Tibial artery (tissue), 4 donors: ENCODE measurements at regions not wholly inside any gene's neighbourhood (a gene's known extent, or its start where the extent isn't known, plus 50 kb on each side); places are given as distances from the start of the nearest gene placed in this dataset.
"Not testable (repeated sequence)": the region's sequence is repeated elsewhere in the genome, so short reads cannot be mapped to it uniquely, and the experiment has no call there.

Experiments used
- DNase-seq, 2 donors: peaks; one replicate each; pipeline ENCODE4 v3.0.0-alpha.2; 2019
- H3K27ac ChIP-seq, 2 donors: fragments of 200-600 bp; sonication (generic) in 1 of 2; 1 replicate in 1 of 2; 2 replicates in 1 of 2; pipeline ENCODE4 v1.5.1; 2018 to 2019; ENCODE audit warnings: mild to moderate bottlenecking in 1 of 2
- H3K27me3 ChIP-seq, 2 donors: fragments of 200-600 bp; sonication (generic) in 1 of 2; one replicate each; pipeline versions ENCODE4 v1.5.1 to v1.6.0; 2016 to 2019
- H3K36me3 ChIP-seq, 3 donors: fragments of 200-600 bp; sonication (generic) in 2 of 3; one replicate each; pipeline ENCODE4 v1.5.1; 2016 to 2019; ENCODE audit warnings: mild to moderate bottlenecking in 2 of 3
- H3K4me1 ChIP-seq, 4 donors: fragments of 200-600 bp; sonication (generic) in 2 of 4; 1 replicate in 3 of 4; 2 replicates in 1 of 4; pipeline ENCODE4 v1.5.1; 2016 to 2019
- H3K4me3 ChIP-seq, 2 donors: fragments of 200-600 bp; sonication (generic) in 1 of 2; 1 replicate in 1 of 2; 2 replicates in 1 of 2; pipeline ENCODE4 v1.5.1; 2018 to 2019; ENCODE audit warnings: mild to moderate bottlenecking in 2 of 2
- H3K9me3 ChIP-seq, 3 donors: fragments of 200-600 bp; sonication (generic) in 1 of 3; one replicate each; pipeline ENCODE4 v1.5.1; 2016 to 2019
- intact Hi-C: fragments of 100-400 bp; cut with DNase I; formaldehyde crosslinking; loops from one replicate; pipeline ENCODE4 v1.15.0; 2023; ENCODE audit warnings: low total_unique reads
- TF ChIP-seq, protein P1 (sequence below), 2 experiments: fragments of 200-600 bp in 1 of 2; fragments of 450-650 bp in 1 of 2; IDR thresholded peaks; one replicate each; pipeline ENCODE4 v1.5.1; 2017 to 2019; ENCODE audit warnings: antibody characterized with exemption in 2 of 2, mild to moderate bottlenecking in 1 of 2, moderate library complexity in 1 of 2

GRCh38 chr13:52324831-52325230 lies 81.1 kb downstream of the THSD1 start:
- not testable (repeated sequence) for H3K27me3 ChIP-seq

DNA sequence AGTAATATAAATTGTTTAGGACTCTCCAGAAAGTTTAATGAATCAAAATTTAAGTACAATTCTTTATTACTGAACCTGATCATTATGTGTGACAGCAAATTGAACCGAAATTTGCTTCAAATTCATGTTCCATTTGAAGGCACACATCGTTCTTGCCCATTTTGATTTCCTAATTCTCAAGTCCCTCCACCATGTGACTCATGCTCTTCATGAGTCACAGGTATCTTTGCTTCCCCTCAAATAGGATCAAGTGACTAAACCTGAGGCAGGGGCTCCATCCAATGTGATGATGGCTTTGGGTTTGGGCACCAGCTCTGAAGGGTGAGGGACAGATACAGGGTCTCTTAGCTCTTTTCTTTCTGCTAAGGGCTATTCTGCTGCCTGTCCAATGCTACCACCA lies 86.1 kb downstream of the THSD1 start:
- H3K36me3 ChIP-seq, result no peaks in the 10 kb centered on the region
- H3K27me3 ChIP-seq, result no peaks in the 10 kb centered on the region
- no peak overlapping the region for H3K4me3 ChIP-seq
- H3K27ac ChIP-seq, result no peak overlapping the region
- no peaks in the 10 kb centered on the region for H3K4me1 ChIP-seq
- H3K9me3 ChIP-seq, result no peaks in the 10 kb centered on the region
- DNase-seq, result no peak
- TF ChIP-seq, protein P1, sequence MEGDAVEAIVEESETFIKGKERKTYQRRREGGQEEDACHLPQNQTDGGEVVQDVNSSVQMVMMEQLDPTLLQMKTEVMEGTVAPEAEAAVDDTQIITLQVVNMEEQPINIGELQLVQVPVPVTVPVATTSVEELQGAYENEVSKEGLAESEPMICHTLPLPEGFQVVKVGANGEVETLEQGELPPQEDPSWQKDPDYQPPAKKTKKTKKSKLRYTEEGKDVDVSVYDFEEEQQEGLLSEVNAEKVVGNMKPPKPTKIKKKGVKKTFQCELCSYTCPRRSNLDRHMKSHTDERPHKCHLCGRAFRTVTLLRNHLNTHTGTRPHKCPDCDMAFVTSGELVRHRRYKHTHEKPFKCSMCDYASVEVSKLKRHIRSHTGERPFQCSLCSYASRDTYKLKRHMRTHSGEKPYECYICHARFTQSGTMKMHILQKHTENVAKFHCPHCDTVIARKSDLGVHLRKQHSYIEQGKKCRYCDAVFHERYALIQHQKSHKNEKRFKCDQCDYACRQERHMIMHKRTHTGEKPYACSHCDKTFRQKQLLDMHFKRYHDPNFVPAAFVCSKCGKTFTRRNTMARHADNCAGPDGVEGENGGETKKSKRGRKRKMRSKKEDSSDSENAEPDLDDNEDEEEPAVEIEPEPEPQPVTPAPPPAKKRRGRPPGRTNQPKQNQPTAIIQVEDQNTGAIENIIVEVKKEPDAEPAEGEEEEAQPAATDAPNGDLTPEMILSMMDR (IDR thresholded peaks at IDR 0.05), result no peak
- intact Hi-C loops, result no loop called here

More at GRCh38 chr13:52324831-52325230, 81.1 kb downstream of the THSD1 start:
- H3K4me1 ChIP-seq, DNase-seq, H3K4me3 ChIP-seq, H3K27ac ChIP-seq, H3K36me3 ChIP-seq, intact Hi-C loops, H3K9me3 ChIP-seq: not testable (repeated sequence)

DNA sequence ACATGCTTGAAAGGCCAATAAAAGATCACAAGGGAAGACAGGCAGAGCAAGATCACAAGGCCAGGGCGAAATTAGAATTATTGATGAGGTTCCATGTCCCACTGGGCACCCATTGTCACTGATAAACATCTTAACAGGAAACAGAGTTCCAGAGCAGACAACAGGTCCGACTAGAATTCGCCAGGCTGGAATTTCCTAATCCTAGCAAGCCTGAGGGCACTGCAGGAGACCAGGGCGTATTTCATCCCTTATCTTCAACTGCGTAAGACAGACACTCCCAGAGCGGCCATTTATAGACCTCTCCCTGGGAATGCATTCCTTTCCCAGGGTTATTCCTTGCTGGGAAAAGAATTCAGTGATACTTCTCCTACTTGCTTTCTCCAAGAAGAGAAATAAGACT lies 96.1 kb downstream of the THSD1 start:
- DNase-seq, intact Hi-C loops, H3K4me1 ChIP-seq, H3K27ac ChIP-seq, H3K36me3 ChIP-seq, H3K9me3 ChIP-seq, H3K27me3 ChIP-seq, H3K4me3 ChIP-seq: not testable (repeated sequence)

- H3K36me3 ChIP-seq, DNase-seq, H3K4me1 ChIP-seq, H3K4me3 ChIP-seq, H3K9me3 ChIP-seq, intact Hi-C loops, H3K27ac ChIP-seq, H3K27me3 ChIP-seq: not testable (repeated sequence)
Measured at GRCh38 chr13:52306336-52306735, 99.6 kb downstream of the THSD1 start.

GRCh38 chr13:52303098-52303497 lies 102.9 kb downstream of the THSD1 start:
- intact Hi-C loops, H3K9me3 ChIP-seq, H3K36me3 ChIP-seq, H3K27me3 ChIP-seq, H3K4me3 ChIP-seq, DNase-seq, H3K27ac ChIP-seq, H3K4me1 ChIP-seq: not testable (repeated sequence)

GRCh38 chr13:52302688-52303087 lies 103.3 kb downstream of the THSD1 start:
- H3K27me3 ChIP-seq, intact Hi-C loops, H3K27ac ChIP-seq, H3K36me3 ChIP-seq, H3K4me3 ChIP-seq, H3K9me3 ChIP-seq, H3K4me1 ChIP-seq, DNase-seq: not testable (repeated sequence)

- intact Hi-C loops, H3K27ac ChIP-seq, H3K4me1 ChIP-seq, H3K9me3 ChIP-seq, H3K4me3 ChIP-seq, H3K27me3 ChIP-seq, DNase-seq, H3K36me3 ChIP-seq: not testable (repeated sequence)
Measured at GRCh38 chr13:52301810-52302400, 104.1 kb downstream of the THSD1 start.

DNA sequence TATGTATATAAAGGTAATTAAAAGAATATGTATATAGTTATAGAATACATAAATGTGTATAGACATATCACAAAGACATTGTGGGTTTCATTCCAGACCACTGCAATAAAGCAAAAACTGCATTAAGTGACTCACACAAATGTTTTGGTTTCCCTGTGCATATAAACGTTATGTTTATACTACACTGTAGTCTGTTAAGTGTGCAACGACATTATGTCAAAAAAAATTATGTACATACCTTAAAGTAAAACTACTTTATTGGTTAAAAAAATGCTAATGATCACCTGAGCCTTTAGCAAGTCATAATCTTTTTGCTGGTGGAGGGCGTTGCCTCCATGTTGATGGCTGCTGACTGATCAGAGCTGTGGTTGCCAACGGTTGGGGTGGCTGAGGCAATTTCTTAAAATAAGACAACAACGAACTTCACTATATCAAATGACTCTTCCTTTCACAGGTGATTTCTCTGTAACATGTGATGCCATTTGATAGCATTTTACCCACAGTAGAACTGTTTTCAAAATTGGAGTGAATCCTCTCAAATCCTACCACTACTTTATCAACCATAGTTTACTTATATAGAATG lies 107.8 kb downstream of the THSD1 start:
- H3K4me1 ChIP-seq, H3K36me3 ChIP-seq, DNase-seq, H3K4me3 ChIP-seq, intact Hi-C loops, H3K9me3 ChIP-seq, H3K27ac ChIP-seq, H3K27me3 ChIP-seq: not testable (repeated sequence)

DNA sequence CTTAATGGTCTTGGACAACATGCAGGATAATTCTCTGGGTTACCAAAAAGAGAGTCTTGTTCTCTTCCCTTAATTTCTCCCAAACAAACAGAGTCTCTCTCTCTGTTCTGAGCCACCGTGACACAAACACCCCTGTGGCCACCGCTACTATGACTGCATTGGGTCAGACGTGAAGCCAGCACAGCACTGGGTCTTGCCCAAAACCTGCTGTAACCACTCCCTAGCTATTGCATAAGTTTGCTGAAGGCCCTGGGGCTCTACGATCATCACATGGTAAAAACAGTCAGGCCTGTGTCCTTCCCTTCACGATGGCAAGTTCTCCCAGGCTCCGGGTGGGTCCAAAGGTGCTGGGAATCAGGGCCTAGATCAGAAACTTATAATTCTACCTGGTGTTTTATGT lies 117.1 kb downstream of the THSD1 start:
- H3K27ac ChIP-seq, H3K9me3 ChIP-seq, H3K4me1 ChIP-seq, intact Hi-C loops, DNase-seq, H3K4me3 ChIP-seq, H3K27me3 ChIP-seq, H3K36me3 ChIP-seq: not testable (repeated sequence)

DNA sequence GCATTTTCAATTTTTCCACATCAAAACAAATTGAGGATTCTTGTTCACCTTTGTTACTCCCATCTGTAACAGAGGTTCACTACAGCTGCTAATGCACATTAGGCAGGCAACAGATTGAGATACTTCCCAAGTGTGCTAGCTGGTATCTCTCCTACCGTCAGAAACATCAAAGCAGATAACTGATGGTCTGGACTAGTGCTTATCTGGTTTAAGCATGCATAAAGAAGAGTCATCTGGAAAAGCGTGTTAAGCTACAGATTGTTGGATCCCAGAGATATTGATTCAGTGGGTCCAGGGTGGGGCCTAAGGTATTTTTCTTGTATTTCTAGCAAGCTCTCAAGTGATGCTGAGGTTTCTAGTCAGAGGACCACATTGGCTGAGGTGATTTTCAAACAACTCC lies 122.0 kb upstream of the NEK3 start:
- H3K9me3 ChIP-seq, H3K27me3 ChIP-seq, H3K4me1 ChIP-seq, H3K27ac ChIP-seq, H3K4me3 ChIP-seq, DNase-seq, intact Hi-C loops, H3K36me3 ChIP-seq: not testable (repeated sequence)

DNA sequence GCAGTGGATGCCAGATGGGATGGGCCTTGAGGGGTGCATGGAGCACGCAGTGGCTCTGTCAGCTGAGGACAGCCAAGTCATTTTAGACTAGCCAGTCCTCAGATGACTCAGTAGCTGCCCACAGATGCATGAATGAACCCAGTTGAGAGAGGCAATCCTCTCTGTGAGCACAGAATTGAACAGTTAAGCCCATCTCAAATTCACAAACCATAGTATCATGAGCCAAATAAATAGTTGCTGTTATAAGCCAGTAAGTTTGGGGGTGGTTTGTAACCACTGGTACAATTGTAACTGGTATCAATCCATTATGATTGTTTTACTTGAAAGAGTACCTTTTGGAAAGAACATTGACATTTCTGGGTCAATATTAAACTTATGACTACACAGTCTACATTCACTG lies 120.0 kb upstream of the NEK3 start:
- H3K36me3 ChIP-seq, intact Hi-C loops, H3K4me3 ChIP-seq, H3K9me3 ChIP-seq, H3K27me3 ChIP-seq, H3K4me1 ChIP-seq, DNase-seq, H3K27ac ChIP-seq: not testable (repeated sequence)

DNA sequence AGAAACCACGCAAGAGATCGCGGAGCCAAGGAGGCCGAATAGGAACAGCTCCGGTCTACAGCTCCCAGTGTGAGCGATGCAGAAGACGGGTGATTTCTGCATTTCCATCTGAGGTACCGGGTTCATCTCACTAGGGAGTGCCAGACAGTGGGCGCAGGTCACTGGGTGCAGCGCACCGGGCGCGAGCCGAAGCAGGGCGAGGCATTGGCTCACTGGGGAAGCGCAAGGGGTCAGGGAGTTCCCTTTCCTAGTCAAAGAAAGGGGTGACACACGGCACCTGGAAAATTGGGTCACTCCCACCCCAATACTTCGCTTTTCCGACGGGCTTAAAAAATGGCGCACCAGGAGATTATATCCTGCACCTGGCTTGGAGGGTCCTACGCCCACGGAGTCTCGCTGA lies 94.9 kb upstream of the NEK3 start:
- H3K36me3 ChIP-seq, H3K27me3 ChIP-seq, H3K4me1 ChIP-seq, H3K9me3 ChIP-seq, H3K27ac ChIP-seq, DNase-seq, intact Hi-C loops, H3K4me3 ChIP-seq: not testable (repeated sequence)

- H3K9me3 ChIP-seq, H3K4me1 ChIP-seq, H3K27ac ChIP-seq, H3K27me3 ChIP-seq, H3K4me3 ChIP-seq, H3K36me3 ChIP-seq, intact Hi-C loops, DNase-seq: not testable (repeated sequence)
Measured at GRCh38 chr13:52240752-52241151, 81.4 kb upstream of the NEK3 start.
